Muscle of leg (tissue), 3 donors: ENCODE measurements at regions not wholly inside any gene's neighbourhood (a gene's known extent, or its start where the extent isn't known, plus 50 kb on each side); places are given as distances from the start of the nearest gene placed in this dataset.

Experiments
- DNase-seq: peaks from one replicate; pipeline ENCODE4 v3.0.0; 2013
- H3K27ac ChIP-seq: one replicate; pipeline ENCODE4 v1.5.1; 2013; ENCODE audit warnings: mild to moderate bottlenecking, low read length, control low read depth
- H3K27me3 ChIP-seq: one replicate; pipeline ENCODE4 v1.6.1; 2013; ENCODE audit warnings: low read length; ENCODE audit not compliant: control insufficient read depth, insufficient read depth
- H3K36me3 ChIP-seq: one replicate; pipeline ENCODE4 v1.6.1; 2013; ENCODE audit warnings: low read length; ENCODE audit not compliant: control insufficient read depth, insufficient read depth
- H3K4me1 ChIP-seq: one replicate; pipeline ENCODE4 v1.6.1; 2013; ENCODE audit warnings: low read length; ENCODE audit not compliant: control insufficient read depth, insufficient read depth
- H3K4me3 ChIP-seq: one replicate; pipeline ENCODE4 v1.5.1; 2013; ENCODE audit warnings: low read length, control low read depth
- H3K9me3 ChIP-seq: replicated peaks from 2 replicates; pipeline ENCODE4 v1.6.1; 2013; ENCODE audit warnings: low read depth, low read length; ENCODE audit not compliant: control insufficient read depth
- WGBS: methylation state at CpG from one replicate; pipeline ENCODE4 v1.1.5; 2013; ENCODE audit warnings: missing lambda C conversion rate; ENCODE audit not compliant: insufficient coverage; 5-methylcytosine and 5-hydroxymethylcytosine counted together

DNA sequence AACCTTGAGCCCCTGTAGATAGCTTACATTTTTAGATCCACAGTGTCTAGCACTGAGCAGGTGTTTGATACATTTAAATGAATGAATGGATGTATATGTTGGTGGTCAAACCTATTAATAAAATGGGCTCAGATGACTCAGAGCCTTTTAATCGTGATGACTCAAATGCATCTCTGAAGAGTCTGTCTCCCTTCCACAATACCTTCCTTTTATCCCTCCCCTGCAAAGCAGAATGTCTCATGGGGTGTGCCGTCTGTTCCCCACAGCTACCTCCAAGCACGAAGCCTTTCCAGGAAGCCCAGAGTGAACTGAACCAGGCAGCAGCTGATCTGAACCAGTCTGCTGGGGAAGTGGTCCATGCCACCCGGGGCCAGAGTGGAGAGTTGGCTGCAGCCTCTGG is 303.5 kb upstream of the TPM1 start:
- WGBS, result 84% methylated on average over 3 of the region's 4 CpGs
- no peak for DNase-seq
- Histone ChIP-seq H3K4me1 (peaks cover 2% of the 10 kb centered on the region), H3K27me3 (no peaks in the 10 kb centered on the region), H3K36me3 (peaks cover 57% of the 10 kb centered on the region), H3K4me3 (no peak overlapping the region), H3K9me3 (no peaks in the 10 kb centered on the region), H3K27ac (no peak overlapping the region)

DNA sequence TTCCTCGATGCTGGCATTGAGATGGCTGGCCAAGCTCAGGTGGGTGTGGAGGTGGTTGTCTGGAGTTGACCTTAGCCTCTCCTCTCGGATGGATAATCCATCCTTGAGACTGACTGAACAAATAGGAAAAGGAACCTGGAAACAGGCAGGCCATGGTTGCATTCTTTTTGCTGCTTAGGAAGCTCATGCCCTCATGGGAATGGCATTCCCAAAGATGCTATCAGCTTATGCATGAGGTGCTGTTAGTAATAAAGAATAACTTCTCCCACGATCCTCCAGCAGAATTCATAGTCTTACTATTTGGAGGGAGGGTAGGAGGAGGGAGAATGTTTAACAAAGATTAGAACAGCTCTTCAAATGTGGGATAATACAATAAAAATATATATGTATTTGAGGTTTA is 303.0 kb upstream of the TPM1 start:
- 85% methylated on average over 2 of the region's 3 CpGs for WGBS
- peaks cover 59% of the 10 kb centered on the region for H3K36me3 ChIP-seq
- DNase-seq, result no peak

DNA sequence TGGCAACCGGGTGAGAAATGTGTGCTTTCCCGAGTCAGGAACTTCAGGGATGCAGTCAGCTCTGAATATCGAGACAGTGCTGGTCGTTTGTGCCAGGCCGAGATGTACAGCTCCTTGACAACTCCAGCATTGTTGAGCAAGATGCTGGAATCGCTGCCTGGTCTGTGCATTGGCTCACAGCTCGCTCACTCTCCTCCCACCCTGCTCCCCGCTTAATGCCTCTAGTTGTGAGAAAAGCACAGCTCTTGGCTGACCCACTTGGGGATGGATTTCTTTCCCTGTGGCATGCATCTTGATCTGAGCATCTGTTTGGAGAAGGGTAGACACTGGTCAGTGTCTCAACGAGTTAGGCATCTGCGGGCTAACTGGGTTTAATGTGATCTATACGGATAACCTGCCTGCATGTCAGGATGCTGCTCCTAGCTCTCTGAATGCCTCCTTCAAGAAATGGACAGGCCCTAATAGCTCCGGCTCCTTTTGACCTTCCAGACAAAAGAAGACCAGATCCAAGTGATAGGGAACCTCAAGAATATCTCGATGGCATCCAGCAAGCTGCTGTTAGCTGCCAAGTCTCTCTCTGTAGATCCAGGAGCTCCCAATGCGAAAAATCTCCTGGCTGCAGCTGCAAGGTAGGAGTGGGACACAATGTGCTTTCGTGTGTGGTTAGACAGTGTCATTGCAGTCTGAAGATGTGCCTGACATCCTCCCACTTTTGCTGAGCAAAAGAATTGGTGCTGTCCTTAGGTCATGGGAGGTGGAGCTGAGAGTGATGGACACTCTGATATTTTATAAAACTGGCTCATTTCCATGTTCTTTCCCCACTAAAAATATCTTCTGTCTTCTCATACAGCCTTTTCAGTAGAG is 302.2 kb upstream of the TPM1 start:
- Histone ChIP-seq H3K36me3 (peaks cover 56% of the 10 kb centered on the region), H3K27me3 (no peaks in the 10 kb centered on the region), H3K4me3 (no peak overlapping the region), H3K9me3 (no peaks in the 10 kb centered on the region), H3K27ac (no peak overlapping the region), H3K4me1 (peaks cover 2% of the 10 kb centered on the region)
- WGBS, result 76% methylated on average over 7 of the region's 15 CpGs
- peak; percentile 33 for DNase-seq

More for the DNA sequence above, 303.0 kb upstream of the TPM1 start:
- no peaks in the 10 kb centered on the region for H3K9me3 ChIP-seq
- H3K27me3 ChIP-seq, result no peaks in the 10 kb centered on the region
- H3K4me1 ChIP-seq, result peaks cover 2% of the 10 kb centered on the region
- H3K27ac ChIP-seq, result no peak overlapping the region
- no peak overlapping the region for H3K4me3 ChIP-seq

DNA sequence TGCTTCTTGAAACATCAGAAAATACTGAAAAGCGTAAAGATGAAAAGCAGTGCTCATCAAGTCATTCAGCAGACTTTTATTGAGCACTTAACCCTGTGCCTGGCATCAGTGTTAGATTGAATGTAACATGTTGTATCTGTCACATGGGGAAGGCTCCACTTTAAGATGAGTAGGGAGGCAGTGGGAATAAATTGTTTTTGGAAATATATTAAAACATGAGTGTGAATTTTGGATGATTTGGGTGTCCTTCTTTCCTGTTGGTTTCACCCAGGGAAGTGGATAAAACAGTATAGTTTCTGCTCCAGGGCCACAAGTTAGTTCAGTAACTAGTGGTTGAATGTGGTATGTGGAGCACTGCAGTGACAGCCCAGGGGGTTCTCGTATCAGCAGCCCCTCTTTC is 301.4 kb upstream of the TPM1 start:
- no peaks in the 10 kb centered on the region for H3K27me3 ChIP-seq
- no peak overlapping the region for H3K27ac ChIP-seq
- H3K4me3 ChIP-seq, result no peak overlapping the region
- DNase-seq, result no peak
- peaks cover 56% of the 10 kb centered on the region for H3K36me3 ChIP-seq
- peaks cover 2% of the 10 kb centered on the region for H3K4me1 ChIP-seq
- no CpG with 5 or more reads among the region's 2 CpGs for WGBS
- no peaks in the 10 kb centered on the region for H3K9me3 ChIP-seq

DNA sequence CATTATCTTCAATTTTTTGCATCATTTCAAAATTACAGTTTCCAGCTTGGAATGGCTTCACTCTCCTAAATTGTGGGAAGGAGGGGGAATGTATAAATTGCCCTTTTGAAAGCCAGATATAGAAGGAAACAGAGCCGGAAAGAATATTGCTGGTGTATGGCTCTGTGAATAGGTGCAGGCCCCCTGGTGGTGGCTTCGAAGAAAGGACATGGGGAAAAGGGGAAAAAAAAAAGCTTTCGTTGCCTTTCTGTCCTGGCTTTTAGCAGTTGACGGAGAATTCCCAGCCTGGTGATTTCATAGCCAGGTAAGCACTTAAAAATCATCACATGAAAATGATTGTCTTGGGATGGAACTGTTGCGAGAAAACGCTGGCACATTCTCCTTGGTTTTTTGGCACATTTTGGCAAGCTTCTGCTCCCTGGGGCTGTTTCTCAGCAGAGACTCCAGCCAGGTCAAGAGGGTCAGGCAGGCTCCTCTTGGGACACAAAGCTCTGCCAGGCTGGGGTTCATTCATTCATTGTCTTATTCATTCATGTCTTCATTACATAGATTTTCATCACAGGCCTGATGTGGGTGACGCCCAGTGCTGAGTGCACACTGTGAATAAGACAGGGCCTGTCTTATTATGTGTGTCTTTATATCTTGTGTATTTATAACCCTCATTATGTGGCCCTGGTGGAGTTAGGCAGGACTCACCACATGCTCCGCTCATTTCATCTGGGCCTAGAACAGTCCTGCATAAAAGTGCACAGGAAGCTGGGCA is 300.0 kb upstream of the TPM1 start:
- peak; percentile 87 for DNase-seq
- H3K36me3 ChIP-seq, result peaks cover 43% of the 10 kb centered on the region
- H3K27ac ChIP-seq, result no peak overlapping the region
- H3K4me3 ChIP-seq, result no peak overlapping the region
- WGBS, result 19% methylated on average over 7 of the region's 8 CpGs
- no peaks in the 10 kb centered on the region for H3K27me3 ChIP-seq
- no peaks in the 10 kb centered on the region for H3K9me3 ChIP-seq
- peaks cover 2% of the 10 kb centered on the region for H3K4me1 ChIP-seq

DNA sequence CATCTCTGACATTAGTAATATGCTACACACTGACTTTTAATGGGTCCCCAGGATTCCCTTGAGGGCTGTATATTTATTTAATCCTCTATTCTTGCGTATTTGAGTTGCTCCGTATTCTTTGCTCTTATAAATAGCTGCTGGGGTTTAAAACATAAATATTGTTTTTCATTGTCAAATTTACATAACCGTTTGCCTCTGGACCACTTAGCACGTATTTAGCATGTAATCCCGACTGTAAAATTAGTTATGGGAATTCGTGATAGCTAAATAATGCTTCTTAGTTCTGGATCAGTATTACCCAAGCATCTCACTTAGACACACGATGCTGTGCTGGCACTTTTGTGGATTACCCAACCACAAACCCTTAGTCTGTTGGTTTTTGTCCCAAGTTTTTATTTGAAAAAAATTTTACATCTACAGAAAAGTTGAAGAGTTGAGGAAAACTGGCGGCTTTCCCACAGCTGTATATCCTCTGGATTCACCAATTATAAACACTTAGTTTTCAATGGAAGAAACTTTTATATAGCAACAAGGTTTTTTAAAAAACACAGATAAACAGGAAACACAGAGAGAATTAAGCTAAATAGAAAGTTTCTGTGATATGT is 296.8 kb upstream of the TPM1 start:
- DNase-seq, result peak; percentile 50
- H3K36me3 ChIP-seq, result peaks cover 27% of the 10 kb centered on the region

DNA sequence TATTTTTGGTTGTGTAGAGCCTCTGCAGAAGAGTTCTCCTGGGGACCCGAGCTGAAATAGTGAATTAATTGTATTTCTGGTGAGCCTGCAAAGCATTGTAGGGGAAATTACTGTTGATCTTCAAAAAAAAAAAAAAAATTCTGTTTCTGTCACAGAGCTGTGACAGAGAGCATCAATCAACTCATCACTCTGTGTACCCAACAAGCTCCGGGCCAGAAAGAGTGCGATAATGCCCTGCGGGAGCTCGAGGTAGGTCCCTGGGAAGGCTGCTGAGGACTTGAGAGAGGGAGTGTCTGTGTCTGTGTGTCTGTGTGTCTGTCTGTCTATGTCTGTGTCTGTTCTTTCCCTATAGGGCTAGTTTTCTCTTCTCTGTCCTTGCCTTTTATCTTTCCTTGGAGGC is 294.4 kb upstream of the TPM1 start:
- Histone ChIP-seq H3K4me1 (peaks cover 2% of the 10 kb centered on the region), H3K9me3 (no peaks in the 10 kb centered on the region), H3K36me3 (peaks cover 32% of the 10 kb centered on the region), H3K27ac (no peak overlapping the region), H3K4me3 (no peak overlapping the region), H3K27me3 (no peaks in the 10 kb centered on the region)
- no CpG with 5 or more reads among the region's 5 CpGs for WGBS
- no peak for DNase-seq

More for the DNA sequence above, 296.8 kb upstream of the TPM1 start:
- no peaks in the 10 kb centered on the region for H3K27me3 ChIP-seq
- no peak overlapping the region for H3K4me3 ChIP-seq
- whole genome bisulfite sequencing, result no CpG with 5 or more reads among the region's 8 CpGs
- peaks cover 4% of the 10 kb centered on the region for H3K4me1 ChIP-seq
- H3K9me3 ChIP-seq, result no peaks in the 10 kb centered on the region
- no peak overlapping the region for H3K27ac ChIP-seq

DNA sequence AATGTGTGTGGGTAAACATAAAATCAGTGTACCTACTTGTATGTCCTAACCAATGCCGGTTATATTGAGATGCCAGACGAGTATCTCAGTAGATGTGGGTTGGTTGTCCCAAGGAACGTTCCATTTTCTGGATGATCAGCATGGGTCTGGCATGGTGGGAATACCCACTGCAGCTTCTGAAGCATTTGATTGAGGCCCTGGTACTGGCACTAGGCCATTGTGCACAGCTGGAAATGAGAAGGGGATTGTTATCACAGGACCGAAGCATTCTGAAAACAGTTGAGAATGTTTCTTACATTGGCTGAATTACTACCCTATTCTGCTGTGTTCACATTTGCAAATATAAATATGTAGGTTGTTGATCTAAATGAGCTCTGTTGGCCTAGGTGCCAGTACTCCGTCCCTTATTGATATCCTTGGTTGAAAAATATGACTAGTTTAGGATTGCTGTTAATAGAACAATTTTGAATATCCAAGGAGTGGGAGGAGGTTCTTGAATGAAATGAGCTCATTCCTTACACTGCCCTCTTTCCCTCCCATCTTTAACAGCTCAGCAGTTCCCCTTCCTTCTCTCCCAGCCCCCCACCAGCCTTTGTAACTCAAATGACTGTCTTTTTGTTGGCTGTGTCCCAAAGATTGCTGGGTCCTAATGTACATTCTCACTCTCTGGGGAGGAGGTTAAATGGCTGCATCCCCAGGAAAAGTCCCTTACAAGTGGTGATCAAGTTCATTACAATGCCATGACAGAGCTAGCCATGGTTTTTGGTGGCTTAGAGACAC is 293.3 kb upstream of the TPM1 start:
- Histone ChIP-seq H3K4me1 (peaks cover 2% of the 10 kb centered on the region), H3K9me3 (no peaks in the 10 kb centered on the region), H3K36me3 (peaks cover 32% of the 10 kb centered on the region), H3K27ac (no peak overlapping the region), H3K4me3 (no peak overlapping the region), H3K27me3 (no peaks in the 10 kb centered on the region)
- 83% methylated on average over 3 of the region's 5 CpGs for WGBS
- peak; percentile 43 for DNase-seq

DNA sequence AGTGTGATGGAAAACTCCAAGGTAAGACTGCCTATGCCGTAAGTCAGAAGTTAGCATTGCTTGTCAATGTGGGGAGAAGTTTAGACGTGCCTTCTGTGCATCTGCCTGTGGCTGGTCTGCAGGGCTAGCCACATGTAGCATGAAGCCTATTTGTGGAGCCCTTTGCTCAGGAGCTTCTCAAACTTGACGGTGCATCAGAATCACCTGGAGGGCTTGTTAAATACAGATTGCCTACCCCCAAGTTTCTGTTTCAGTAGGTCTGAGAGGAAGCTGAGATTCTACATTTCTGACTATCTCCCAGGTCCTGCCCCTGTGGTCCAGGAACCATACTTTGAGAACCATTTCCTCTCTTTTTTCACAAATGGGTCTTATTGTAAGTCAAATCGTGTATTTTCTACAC is 292.1 kb upstream of the TPM1 start:
- no peak for DNase-seq
- Histone ChIP-seq H3K36me3 (peaks cover 40% of the 10 kb centered on the region), H3K9me3 (no peaks in the 10 kb centered on the region), H3K4me3 (no peak overlapping the region), H3K27ac (no peak overlapping the region), H3K4me1 (peaks cover 2% of the 10 kb centered on the region), H3K27me3 (no peaks in the 10 kb centered on the region)
- WGBS, result 100% methylated on average over 3 of the region's 4 CpGs
